ENCODE measurements at regions not wholly inside any gene's neighbourhood (a gene's known extent, or its start where the extent isn't known, plus 50 kb on each side); places are given as distances from the start of the nearest gene placed in this dataset.
"Not testable (repeated sequence)": the region's sequence is repeated elsewhere in the genome, so short reads cannot be mapped to it uniquely, and the experiment has no call there.

DNA sequence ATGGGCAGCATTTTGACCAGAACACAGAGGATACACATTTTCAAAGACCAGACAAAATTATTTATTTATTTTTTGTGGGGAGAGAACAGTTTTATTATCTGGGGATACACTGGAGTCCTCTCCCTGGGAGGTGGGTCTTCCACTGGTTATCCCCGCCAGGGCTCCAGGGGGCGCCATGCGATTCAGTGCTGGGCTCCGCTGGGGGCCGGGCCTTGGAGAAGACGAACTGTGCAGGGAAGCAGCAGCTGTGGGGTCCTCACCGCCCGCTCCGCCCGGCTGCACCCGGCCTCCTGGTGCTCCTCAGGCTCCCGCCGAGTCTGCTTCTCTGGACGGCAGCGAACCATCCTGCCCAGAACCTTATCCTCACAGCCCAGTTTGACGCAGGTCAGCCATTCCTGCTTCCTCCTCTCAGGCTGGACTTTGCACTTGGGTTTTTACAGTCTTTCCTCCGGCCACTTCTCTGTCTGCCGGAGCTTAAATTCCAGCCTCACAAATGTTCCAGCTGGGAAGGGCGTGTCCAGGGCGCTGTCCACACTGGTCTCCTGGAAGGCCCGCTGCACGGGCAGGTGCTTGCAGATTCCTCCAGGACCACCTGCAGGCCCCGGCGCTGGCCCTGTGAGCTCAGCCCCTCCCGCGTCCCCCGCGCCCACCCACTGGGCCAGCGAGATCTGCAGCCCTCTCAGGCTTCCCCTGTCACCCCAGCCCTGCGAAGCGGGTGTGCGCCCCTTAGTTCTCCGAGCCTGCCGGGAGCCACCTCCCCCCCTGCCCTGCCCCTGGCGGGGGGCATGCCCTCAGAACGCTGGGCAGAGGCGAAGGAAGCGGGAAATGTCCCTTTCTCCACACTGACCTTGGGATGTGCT lies 1830.0 kb upstream of the DEFB115 start:
- DNase-seq, result no peak

DNA sequence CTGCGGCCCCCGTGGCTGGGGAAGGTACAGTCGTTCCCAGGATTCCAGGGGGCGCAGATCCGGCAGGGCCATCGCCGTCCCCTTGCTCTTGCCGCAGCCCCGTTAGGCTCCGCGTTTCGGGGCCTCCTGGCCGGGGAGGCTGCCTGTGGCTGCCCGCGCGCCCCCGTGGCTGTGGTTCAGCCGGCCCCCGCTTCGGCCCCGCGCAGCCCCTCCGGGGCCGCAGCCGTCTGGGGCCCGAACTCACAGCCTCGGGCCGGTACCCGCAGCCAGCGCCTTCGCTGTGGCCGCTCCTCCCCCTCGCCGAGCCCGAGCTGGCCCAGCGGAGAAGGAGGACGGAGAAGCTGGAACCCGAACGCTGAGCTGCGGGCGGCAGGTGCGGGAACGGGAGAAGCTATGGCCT lies 1826.9 kb upstream of the DEFB115 start:
- no peak for DNase-seq

DNA sequence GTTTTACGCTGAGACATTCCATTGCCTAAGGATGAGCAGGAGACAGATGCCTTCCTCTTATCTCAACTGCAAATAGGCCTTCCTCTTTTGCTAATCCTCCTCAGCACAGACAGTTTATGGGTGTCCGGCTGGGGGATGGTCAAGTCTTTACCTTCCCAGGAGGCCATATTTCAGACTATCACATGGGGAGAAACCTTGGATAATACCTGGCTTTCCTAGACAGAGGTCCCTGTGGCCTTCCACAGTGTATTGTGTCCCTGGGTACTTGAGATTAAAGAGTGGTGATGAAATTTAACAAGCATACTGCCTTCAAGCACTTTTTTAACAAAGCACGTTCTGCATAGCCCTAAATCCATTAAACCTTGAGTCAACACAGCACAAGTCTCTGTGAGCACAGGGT lies 1816.7 kb upstream of the DEFB115 start:
- not testable (repeated sequence) for DNase-seq

DNA sequence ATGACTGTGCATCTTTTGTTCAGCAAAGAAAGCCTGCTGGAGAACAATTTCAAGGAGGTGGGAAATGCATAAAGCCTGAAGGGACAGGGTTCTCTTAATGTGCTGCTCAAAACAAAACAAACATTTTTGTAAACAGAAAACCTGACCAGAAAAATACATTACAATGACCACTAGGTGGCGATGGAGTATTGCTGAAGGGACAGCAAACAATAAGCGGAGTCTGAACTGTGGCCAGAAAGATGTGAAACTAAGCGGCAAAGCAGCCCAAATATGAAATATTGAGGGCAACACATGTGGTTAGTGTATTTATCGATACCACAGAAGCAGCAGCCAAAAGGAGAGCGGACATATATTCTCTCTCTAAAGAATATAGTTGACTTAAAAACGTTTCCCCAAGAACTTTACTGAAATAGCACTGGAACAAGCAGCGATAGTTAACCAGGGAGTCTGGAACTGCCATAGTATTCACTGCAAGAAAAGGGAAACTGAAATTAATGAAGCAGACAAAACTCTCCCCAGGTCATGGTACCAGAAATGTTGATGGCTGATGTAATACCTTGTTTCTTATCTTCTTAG lies 1814.2 kb upstream of the DEFB115 start:
- DNase-seq, result not testable (repeated sequence)

DNA sequence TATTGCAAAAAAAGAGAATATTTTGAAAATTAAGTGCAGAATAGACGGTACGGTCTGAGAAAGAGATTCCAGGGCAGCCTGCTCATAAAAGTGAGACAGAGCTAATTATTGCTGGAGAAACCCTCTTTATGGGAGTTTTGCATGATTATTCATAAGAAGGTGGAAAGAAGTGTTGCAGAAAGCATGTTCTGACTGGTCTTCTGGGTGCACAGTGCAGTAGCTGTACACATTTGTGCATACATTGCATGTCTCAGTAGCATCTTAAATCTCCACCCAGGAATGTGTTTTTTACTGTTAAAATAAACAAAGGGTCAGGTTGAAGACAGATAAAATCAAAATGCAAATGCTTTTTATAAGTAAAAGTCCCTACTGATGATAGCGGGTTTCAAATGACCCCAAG lies 1813.6 kb upstream of the DEFB115 start:
- DNase-seq, result no peak

DNA sequence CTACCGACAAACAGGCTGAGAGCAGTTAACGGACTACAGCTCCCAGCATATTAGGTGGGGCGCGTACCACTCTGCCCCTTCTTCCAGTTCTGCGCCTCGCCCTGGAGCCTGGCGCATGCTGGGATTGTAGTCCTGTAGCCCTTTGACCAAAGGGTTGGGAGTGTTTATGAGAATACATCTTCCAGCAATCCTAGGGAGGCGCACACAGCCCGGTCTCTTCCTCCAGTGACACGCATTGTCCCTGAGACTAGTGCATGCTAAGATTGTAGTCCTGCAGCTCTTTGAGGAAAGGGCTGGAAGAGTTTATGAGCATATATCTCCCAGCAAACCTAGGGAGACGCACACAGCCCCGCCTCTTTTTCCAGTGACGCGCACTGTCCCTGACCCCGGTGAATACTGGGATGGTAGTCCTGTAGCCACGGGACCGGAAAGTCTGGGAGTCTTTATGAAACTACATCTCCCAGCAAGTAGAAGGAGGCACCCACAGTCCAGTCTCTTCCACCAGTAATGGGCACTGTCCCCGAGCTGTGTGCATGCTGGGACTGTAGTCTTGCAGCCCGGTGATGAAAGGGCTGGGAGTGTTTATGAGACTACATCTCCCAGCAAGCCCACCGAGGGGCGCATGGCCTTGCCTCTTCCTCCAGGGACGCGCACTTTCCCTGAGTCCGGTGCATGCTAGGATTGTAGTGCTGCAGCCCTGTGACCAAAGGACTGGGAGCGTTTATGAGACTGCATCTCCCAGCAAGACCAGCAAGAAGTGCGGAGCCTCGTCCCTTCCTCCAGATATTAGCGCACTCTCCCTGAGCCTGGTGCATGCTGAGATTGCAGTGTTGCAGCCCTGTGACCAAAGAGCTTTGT lies 1812.2 kb upstream of the DEFB115 start:
- peak; percentile 37 for DNase-seq

DNA sequence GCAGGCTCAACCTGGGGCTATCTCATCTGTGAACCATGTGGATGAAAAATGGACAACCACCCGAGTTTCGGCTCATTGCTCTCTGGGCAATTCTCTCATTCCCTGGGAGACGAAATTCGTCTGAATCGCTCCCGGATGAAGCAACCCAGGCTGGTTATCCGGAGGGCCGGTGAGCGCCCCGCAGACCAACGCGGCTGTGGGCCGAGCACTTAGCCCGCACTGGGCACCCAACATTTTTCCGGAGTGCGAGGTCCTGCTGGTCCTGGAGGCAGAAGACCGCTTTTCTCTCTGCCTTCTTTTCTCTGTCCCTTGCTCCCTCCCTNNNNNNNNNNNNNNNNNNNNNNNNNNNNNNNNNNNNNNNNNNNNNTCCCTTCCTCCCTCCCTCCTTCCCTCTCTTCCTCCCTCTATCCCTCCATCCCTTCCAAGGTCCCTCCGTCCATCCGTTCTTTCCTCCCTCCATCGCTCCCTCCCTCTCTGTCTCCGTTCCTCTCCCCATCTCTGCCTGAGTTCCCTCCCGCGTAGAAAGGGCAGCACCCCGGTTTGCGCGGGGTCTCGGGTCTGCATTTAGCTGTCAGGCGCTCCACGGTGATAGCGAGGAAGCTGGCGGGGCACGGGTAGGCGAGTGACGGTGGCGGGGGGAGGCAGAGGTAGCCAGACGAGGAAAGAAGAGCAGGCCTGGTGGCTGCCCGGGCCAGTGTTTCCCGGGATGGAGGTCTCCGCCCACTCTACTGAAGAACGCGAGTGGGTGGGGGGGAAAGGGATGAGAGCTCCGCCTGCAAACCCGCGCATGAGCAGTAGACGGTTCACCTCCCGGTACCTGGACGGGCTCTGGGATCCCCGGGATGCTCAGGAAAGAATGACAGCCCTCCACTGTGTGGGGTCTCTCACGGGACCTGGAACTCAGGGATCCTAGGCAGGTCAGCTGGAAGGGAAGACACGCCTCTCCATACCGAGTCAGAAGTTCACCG lies 1809.7 kb upstream of the DEFB115 start:
- DNase-seq, result not testable (repeated sequence)

DNA sequence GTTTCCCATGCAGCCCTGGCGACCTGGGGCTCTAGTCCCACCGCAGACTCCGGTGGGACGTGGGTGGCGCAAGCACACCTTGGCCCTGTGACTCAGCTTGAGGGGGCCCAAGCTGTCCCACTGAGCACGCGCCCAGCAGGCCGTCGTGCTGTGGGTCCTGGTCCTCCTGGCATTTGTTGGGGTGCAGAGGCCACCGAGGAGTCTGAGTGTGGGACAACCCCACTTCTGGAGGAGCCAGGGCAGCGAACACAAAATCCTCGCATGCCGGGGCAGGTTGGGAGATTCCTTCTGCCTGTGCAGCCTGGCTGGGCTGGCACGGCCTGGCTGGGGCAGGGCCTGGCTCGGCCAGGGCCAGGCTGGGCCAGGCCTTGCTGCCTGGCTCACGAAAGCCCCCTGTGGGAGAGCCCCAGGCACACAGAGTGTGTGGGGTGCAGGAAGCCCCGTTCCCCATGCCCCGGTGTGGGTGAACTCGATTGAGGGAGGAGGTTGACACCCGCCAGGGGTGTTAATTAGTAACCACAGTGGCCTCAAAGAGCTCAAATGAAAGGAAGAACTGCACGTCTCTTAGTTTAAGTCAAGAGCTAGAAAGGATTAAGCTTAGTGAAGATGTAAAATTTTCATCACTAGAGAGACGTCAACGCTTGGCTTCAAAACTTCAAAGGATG lies 1808.5 kb upstream of the DEFB115 start:
- no peak for DNase-seq

DNA sequence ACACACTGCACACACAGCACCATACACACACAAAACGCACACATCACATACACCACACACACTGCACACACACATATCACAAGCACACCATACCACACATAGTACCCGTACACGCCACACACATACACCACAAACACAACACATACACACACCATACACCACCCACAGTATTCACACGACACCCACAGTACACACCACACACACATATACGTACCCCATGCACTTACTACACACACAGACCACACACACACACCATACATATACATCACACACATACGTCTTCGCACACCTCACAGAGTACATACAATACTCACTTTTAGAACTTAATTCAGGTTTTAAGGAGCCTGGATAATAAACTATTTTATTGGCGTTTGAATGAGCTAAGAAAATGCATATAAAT lies 1805.3 kb upstream of the DEFB115 start:
- no peak for DNase-seq

DNA sequence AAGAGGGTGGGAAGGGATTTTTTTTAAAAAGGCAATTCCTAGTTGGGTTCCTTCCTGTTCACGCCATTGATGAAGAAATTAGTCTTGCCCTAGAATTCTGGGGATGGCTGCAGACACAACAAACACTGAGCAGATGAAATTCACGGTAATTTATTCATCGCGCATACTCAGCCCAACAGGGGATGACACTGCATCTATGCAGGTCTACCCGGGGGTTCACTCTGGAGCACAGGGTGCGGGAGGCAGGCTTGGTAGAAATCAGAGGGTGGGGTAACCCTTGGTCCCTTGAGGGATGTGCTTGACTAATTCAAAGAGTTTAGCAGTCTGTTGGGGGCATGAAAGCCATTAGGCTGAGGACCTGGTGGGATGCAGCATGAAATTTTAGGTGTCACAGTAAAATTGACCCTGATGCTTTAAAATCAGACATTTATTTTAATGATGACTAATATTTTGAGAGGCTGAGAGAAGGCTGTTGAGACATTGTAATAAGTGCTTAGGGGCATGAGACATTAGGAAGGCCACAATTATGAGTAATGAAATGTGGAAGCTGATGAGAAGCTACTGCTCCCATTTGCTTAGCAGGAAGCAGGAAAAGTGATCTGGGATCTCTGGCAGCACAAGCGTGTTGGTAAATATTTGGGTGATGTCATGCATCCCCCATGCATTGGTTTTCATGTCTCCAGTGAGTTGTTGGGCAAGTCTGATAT lies 1800.3 kb upstream of the DEFB115 start:
- not testable (repeated sequence) for DNase-seq

DNA sequence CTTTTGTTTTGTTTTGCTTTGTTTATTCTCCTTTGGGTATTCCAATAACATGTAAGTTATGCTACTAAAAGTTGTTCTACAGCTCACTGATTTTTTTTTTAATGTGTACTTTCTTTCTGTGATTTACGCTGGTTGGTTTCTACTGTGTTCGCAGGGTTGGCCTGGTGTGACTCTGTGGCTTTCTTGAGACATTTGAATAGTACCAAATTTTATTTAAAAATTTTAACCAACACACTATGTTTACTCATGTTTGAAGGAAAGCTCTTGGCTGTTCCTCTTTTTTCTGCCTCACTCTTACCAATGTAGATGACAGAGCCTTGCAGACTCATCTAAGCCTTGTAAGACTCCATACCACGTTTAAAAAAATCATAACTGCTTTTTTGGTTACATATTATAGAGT lies 1784.9 kb upstream of the DEFB115 start:
- no peak for DNase-seq

DNA sequence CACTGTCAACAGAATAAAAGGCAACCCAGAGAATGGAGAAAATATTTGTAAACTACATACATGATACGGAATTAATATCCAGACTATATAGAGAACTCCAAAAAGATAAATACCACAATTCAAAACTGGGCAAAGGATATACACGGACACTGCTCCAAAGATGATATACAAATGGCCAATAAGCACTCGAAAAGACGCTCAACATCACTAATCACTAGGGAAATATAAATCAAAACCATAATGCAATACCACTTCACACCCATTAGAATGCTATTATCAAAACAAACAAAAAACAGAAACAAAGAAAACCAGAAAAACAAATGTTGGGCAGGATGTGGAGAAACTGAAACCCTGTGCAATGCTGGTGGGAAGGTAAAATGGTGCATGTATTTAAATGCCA lies 1764.6 kb upstream of the DEFB115 start:
- not testable (repeated sequence) for DNase-seq

DNA sequence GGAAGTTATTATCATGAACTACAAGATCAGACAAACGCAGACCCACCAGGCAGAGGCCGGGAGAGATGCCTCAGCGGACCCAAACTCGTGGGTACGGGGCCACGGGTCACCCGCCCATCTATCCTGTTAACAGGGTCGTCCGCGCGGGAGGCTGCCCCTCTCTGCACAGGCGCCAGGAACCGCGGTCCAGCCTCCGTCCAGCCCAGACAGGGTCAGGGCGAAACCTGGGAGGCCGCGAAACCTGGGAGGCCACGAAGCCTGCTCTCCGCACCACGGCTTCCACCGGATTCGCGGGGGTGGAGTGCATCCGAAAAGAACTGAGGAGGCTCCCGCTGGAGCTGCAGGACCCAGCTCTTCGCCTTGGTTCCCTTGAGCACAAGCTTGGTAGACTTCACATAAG lies 1760.7 kb upstream of the DEFB115 start:
- not testable (repeated sequence) for DNase-seq

DNA sequence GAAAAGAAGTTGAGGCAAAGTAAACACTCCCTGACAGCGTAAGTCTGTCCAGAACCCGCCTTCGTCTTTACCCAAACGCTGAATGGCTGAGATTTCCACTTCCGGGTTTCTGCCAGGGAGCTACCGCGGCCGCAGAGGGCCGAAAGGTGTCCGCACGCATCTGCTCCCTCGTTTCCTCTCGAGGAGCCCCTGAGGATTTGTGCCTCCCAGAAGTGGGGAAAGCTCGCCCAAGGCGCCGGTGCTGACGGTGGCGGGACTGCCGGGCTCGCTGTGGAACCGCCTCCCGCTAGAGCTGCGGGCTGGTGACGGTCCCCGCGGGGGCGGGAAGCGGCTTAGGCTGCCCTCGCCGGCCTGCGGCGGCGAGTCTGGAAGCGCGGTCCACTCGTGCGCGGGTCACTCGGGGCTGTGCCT lies 1760.2 kb upstream of the DEFB115 start:
- DNase-seq, result peak; percentile 18

DNA sequence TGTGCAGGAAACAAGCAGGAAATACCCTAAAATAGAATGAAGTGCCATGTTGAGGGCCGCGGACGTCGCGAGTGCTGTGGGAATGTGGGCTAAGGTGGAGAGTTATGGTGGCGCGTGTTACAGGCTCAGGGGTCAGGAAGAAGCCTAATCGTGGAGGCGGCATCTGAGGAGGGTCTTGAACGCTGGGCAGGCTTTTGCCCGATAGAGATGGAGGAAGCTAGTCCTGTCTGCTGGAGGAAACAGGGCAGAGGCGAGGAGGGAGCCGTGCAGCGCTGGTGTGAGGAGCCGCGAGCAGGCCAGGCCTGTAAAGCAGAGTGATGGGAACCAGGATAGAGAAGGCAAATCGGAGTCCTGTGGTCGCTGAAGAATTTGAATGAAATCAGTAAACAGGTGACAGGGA lies 1759.8 kb upstream of the DEFB115 start:
- not testable (repeated sequence) for DNase-seq

DNA sequence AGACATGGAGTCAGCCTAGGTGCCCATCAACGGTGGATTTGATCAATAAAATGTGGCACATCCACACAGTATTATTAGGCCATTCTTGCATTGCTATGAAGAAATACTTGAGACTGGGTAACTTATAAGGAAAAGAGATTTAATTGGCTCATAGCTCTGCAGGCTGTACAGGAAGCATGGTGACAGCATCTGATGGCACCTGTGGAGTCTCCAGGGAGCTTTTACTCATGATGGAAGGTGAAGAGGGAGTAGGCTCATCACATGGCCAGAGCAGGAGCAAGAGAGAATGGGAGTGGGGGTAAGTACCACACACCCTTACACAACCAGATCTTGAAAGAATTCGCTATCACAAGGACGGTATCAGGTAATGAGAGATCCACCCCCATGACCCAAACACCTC lies 1756.7 kb upstream of the DEFB115 start:
- not testable (repeated sequence) for DNase-seq

DNA sequence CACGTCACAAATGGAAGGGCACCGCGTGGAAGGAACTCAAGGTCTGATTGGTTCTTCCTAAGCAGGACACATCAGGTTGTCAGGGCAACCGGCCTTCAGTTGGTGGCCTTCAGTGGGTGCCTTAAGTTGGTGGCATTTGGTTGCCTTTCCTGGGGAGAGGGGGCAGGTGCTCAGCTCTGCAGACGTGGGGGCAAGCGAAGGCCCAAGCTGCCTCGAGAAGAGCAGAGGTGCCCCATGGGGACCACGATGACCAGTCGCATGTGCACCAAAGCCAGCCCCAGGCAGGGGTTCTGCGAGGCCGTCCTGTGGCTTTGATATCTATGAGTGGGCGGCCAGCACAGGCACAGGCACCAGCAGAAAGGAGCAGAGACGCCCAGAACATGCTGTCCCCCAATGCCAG lies 1742.8 kb upstream of the DEFB115 start:
- not testable (repeated sequence) for DNase-seq

DNA sequence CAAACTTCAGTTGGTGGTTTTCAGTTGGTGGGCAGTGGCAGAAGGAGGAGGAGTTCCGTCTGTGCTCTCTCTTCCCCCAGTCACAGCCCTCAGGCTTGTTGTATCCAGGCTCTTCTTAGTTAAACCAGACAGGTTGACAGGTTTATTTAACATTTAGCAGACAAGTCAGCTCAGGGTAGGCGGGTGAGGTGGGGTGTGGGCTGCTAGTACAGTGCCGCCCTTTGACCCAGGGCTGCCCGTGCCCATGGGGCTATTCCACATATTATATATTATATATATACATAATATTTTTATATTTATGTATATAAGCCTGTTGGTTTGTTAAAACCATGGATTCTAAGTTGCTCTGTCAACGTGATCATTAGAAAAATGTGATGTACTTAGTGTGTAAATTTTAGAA lies 1740.6 kb upstream of the DEFB115 start:
- DNase-seq, result not testable (repeated sequence)

DNA sequence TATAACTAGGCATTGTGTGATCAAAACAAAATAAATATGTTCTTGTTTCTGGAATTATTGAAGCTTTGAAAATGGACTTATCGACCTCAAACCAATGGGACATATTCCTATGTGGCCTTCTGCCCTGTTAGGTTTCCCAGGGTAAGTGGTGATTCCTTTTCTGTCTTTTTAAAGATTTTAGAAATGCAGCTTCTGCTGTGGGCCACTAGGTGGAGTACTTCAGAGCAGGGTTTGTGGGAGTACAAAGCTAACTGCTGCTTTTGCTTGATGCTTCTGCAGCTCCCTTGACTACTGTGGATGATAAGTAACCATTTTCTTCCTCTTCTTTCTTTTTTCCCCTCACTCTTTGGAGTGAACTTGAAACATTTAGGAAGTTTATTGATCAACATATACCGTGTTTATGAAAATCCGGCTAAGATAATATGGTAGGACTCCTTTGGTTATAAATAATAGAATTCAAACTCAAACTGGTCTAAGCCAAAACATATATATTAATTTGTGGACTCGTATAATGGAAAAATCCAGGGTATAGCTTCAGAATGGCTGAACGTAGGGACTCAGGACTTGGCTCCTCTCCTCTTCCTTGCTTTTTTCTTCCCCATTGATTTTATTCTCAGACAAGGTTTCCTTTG lies 1737.7 kb upstream of the DEFB115 start:
- not testable (repeated sequence) for DNase-seq

DNA sequence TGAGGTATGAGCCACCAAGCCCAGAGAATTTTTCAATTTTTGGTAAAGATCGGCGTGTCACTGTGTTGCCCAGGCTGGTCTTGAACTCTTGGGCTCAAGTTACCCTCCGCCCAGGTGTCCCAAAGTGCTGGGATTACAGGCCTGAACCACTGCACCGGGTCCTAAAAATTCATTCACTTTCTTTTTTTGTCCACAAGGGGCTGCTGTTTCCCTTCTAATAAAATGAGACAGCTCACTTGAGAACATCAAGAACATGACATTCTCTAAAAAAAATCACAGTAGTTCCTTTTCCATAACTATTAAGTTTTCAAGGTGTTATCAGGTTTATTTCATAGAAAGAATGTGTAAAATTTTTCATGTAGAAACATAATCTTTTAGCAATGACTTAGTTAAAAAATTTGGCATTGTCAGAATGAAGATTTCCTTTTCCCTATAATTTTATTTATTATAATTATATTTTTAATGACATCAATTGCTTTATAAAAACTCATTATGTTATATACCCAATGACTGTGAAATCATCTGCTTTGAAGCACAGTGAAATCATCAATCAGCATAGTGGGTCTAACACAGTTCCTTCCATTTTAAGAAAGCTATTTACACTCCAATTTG lies 1723.8 kb upstream of the DEFB115 start:
- not testable (repeated sequence) for DNase-seq

All from stimulated activated CD4-positive, alpha-beta T cell treated with anti-CD3 and anti-CD28 coated beads, Interleukin-12 subunit alpha, Interleukin-12 subunit beta, amount 100 ng/mL, for 4 hours (primary cell).